ENCODE measurements at regions not wholly inside any gene's neighbourhood (a gene's known extent, or its start where the extent isn't known, plus 50 kb on each side); places are given as distances from the start of the nearest gene placed in this dataset.
"Not testable (repeated sequence)": the region's sequence is repeated elsewhere in the genome, so short reads cannot be mapped to it uniquely, and the experiment has no call there.

- no peak for DNase-seq
Measured at GRCh38 chr15:62902821-62903220, 139.7 kb upstream of the TPM1 start.

DNA sequence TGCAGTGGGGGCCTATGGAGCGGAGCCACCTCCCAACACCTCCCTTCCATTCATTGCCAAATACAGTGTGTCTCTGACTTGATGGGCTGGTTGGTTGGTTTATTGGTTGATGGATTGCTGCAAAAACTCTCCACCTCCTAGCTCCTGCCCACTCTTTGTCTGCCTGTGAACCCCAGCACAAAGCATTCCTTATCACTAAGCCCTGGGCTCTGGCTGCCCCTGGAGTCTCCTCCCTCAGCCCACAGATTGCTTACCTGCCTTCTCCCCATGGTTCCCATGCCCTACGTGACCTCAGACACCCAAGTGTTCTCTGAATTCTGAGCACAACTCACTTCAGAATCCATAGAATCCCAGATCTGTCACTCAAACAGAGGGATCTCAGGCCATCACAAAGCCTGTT, 139.1 kb upstream of the TPM1 start:
- DNase-seq = no peak

DNA sequence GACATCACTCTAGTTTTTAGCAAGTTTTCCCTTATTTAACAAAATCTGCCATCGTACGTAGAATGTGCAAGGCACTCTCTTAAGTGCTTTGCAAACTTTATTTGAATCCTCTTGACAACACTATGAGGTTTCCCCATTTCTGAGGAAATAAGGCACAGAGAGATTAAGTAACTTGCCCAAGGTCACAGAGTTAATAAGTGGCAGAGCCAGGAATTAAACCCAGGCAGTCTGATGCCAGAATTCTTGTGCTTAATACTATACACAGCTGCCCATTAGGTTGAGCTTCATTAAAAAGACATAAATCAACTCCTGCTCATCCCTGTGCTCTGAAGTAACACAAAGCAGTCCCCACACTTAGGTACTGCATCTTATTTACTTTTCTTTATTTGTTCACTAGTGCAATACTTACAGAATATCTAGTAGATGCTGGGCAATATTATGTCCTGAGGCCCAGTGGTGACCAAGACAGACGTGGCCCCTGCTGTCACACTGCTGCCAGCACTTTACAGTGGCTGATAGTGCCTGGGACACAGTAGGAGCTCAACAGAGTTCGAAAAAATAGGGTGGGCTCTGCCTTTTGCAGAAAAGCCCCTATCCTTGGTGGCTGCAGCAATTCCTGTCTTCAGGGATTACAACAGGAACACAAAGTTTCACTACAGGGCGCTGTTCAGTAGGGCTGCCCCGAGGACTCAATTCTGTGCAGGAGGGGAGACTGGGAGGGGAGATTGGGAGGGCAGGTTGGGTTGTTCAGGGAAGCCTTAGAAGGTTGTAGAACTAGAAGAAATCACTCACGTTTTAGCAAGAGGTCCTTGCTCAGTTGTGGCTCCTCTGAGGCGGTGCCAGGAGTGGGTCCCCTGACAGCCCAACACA, 138.3 kb upstream of the TPM1 start:
- DNase-seq = peak in 1 of 2 donors; percentile 49

DNA sequence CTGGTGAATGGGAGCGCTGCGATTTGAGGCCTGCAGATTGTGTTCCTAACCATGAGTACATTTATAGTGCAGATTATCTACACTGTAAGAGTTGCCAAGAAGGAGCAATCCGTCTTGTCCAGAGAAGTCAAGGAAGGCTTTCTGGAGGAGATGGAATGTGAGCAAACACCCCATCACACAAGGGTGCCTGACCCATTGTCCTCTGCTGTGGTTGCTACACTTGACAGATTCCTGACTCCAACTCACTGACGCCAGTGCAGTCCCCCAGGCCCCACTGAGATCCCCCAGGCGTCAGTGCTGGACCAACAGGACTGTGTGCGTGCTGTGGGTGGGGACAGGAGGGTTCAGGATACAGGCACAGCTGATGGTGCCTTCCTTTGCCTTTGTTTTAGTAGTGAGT, 135.9 kb upstream of the TPM1 start:
- no peak for DNase-seq

- no peak for DNase-seq
Measured at GRCh38 chr15:62907275-62907674, 135.3 kb upstream of the TPM1 start.

- DNase-seq = not testable (repeated sequence)
Measured at GRCh38 chr15:62908341-62908740, 134.2 kb upstream of the TPM1 start.

DNA sequence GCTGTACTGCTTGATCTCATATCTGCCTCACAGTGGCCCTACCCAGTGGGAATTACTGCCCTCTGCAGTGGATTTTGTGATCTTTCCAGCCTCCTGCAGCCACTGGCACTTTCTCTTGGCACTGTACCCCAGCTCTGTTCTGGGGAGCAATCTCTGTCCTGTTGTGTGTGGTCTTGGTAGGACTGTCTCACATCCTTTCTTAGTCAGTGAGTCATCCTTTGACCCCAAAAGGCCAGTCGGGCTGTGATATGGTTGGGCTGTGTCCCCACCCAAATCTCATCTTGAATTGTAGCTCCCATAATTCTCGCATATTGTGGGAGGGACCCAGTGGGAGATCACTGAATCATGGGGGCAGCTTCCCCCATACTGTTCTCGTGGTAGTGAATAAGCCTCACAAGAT, 133.3 kb upstream of the TPM1 start:
- DNase-seq = no peak

DNA sequence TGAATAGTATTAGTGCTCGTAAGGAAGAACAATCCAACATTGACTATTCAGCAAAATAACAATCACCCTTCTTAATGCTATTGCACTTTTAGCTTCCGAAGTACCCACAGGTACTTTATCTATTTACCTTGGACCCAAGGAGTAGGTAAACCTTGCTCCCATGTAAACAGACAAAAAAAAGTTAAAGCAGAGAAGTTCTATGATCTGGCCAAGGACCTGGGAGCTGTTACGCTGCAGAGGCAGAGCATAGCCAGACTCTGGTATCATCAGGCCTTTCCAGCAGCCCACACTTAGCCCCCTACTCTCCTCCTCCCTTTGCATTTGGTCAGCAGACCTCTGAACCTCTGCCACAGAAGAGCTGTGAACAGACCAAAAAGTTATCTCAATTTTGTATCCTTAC, 130.3 kb upstream of the TPM1 start:
- DNase-seq = no peak

GRCh38 chr15:62912808-62913207, 129.7 kb upstream of the TPM1 start:
- DNase-seq = no peak

DNA sequence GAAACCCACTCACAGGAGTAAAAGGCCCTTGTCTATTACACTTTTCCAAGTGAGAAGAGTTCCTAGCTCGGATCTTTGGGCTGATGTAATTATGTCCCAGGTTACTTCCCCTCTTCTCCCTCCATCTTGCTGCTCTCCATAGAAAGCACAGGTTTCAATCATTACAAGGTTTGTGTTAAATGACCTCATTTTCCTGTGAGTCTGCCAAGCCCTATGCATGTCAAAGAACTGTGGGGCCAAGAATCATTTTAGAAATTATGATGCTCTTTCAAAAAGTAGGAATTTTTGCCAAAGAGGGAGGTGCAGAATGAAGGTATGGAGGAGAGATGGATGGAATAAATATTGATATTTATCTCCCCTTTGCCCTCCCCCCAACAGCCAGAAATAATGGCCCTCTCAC, 129.3 kb upstream of the TPM1 start:
- no peak for DNase-seq

- DNase-seq = no peak
Measured at GRCh38 chr15:62914461-62915079, 128.0 kb upstream of the TPM1 start.

GRCh38 chr15:62920682-62921502, 121.7 kb upstream of the TPM1 start:
- DNase-seq = no peak

DNA sequence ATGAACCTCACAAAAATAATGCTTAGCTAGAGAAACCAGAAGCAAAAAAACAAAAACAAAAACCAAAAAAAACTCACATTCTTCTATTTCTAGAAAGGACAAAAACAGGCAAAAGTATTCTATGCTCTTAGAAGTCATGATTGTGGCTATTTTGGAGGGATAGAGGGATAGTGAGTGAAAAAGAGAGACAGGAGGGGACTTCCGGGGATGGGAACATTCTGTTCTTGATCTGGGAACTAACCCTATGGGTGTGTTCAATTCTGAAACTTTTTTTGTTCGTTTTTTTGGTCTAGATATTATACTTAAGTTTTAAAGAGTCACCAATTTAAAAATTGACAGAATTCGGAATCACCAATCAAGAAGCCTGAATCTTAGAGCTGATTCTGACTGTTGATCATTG, 120.0 kb upstream of the TPM1 start:
- DNase-seq = no peak

GRCh38 chr15:62925875-62926274, 116.7 kb upstream of the TPM1 start:
- DNase-seq = no peak

DNA sequence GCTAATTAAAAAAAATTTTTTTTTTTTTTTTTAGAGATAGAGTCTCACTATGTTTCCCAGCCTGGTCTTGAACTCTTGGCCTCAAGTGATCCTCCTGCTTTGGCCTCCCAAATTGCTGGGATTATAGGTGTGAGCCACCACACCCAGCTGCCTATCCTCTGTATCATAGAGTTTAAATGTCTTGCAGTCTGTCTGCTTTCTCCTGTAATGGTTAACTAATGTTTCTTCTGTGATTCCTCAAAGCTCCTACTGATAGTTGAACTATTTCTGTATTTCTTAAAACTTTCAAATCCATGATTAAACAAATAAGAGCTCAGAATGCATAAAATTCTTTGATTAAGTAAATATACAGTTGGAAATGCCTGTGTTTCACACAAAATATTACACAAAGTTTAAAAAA, 115.4 kb upstream of the TPM1 start:
- no peak for DNase-seq

DNA sequence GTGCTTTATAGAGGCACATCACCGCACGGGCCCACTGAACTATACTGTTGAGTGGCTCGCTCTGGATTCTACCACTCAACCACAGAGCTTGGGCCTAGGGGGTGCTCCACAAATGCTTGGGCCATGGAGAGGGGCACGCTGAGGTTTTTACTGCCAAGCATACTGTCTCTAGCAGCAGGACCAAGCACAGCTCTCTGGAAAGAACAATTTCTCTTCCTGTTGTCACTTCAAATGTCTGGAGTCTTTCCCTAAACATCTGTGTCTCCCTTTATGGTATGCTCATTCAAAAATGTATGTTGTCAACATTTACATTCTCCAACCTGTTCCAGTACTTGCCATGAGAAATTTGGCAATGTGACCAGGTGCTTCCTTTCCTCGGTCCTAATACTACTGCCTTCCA, 114.7 kb upstream of the TPM1 start:
- no peak for DNase-seq

DNA sequence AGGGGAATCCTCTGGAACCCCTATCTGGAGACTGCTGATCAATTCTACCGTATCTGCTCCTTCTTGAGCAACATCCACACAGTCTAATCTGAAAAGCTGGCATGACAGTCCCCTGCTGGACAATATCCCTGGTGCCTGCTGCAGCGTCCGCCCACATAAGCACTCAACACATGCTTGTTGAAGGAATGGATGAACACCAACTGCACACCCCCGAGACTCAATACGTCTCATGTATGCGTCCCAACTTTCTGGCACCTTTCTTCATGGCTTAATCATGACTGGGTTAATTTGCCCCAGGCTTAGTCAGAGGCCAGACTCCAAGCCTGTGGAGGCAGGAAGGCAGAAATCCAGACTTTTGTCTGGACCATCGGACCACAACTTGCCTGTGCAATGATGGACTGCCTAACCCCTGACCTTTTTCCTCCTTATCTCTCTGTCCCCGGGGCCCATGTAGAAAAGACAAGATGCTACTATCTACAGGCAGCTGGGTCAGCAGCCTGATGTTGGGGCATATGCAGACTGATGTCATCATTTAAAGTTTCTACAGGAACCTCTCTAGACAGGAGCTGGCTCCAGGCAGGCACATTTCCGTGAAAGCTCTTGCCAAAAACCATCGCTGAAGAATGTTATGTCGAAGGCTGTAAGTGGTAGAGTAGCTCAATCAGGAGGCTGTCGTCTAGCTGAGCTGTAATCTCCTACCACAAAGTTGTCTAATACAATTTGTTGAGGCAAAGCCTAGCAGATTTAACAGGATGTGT, 114.1 kb upstream of the TPM1 start:
- no peak for DNase-seq

DNA sequence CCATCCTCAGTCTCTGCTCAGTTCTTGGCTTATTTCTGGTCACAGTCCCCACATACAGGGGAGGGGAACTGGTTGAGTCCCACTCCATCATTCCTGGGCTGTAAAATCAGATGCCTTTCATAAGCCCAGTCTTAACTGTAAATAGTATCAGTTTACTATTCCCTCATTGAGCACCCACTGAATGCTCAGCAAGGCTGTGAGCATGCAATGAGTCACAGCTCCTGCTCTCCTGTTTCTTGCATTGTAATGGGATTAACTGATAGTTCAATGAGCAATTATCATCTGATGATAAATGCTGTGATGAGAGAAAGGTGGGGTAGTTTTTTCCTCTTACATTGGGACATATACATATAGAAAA, 113.6 kb upstream of the TPM1 start:
- no peak for DNase-seq

- no peak for DNase-seq
Measured at GRCh38 chr15:62931650-62932049, 110.9 kb upstream of the TPM1 start.

DNA sequence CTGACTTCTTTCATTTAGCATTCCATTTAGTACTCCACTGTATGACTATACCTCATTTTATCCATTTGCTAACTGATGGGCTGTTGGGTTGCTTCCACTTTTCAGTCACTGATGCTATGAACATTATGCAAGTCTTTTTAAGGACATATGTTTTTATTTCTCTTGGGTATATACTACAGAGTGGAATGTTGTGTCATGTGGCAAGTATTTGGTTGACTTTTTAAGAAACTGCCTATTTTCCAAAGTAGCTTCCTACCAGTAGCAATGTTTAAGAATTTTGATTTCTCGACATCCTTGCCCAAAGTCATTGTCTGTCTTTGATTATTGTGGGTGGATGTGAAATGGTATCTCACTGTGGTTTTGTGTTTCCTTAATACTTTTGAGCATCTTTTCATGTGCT, 110.1 kb upstream of the TPM1 start:
- no peak for DNase-seq

GRCh38 chr15:62933386-62933785, 109.2 kb upstream of the TPM1 start:
- no peak for DNase-seq

DNA sequence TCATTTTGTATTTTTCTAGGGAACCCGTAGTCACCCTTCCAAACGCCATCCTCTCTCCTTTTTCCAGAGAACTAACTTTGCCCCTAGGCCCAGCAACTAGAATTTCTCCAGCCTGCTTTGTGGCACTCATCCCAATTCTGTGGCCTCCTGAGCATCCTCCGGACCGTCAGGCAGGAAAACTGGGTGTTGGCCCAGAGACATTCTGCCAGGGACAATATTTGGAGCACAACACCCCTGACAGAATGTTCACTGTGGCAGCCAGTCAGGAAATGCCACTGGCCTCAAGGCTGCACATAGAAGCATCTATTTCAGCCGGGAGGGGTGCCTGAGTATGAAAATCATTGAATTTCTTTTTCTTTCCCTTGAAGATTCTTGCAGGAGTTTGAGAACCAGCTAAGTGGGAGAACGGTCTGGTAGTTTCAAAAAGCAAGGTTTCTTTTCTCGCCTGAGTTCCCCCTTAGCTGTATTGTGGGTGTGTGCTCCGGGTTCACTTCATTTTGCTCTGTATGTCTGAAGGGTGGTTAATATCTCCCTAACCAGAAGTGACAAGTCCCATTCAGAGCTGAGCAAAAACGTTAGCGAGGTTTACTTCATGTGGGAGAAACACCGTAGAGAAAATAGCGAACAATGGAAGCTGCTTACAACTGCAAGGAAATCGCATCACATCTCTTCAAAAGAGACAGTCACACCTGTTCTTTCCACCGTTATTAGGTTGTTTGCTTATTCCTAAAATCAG, 108.1 kb upstream of the TPM1 start:
- no peak for DNase-seq

Measured in stimulated activated CD4-positive, alpha-beta T cell treated with anti-CD3 and anti-CD28 coated beads, Interleukin-2, amount 100 ng/mL, for 48 hours (primary cell).